GM12873 (cell line): ENCODE measurements at regions not wholly inside any gene's neighbourhood (a gene's known extent, or its start where the extent isn't known, plus 50 kb on each side); places are given as distances from the start of the nearest gene placed in this dataset.

Experiments used
- TF ChIP-seq, protein P1 (sequence below): IDR thresholded peaks from 2 replicates; pipeline ENCODE4 v1.5.1; 2012; ENCODE audit warnings: low read depth, mild to moderate bottlenecking, moderate library complexity, low read length, control low read depth; ENCODE audit not compliant: insufficient read depth; ENCODE audit errors: missing control alignments

- TF ChIP-seq, protein P1, sequence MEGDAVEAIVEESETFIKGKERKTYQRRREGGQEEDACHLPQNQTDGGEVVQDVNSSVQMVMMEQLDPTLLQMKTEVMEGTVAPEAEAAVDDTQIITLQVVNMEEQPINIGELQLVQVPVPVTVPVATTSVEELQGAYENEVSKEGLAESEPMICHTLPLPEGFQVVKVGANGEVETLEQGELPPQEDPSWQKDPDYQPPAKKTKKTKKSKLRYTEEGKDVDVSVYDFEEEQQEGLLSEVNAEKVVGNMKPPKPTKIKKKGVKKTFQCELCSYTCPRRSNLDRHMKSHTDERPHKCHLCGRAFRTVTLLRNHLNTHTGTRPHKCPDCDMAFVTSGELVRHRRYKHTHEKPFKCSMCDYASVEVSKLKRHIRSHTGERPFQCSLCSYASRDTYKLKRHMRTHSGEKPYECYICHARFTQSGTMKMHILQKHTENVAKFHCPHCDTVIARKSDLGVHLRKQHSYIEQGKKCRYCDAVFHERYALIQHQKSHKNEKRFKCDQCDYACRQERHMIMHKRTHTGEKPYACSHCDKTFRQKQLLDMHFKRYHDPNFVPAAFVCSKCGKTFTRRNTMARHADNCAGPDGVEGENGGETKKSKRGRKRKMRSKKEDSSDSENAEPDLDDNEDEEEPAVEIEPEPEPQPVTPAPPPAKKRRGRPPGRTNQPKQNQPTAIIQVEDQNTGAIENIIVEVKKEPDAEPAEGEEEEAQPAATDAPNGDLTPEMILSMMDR: no peak
These were observed 823.4 kb upstream of the CHORDC1 start for GRCh38 chr11:91046261-91046660.

- TF ChIP-seq, protein P1: no peak
These were observed 818.8 kb upstream of the CHORDC1 start for GRCh38 chr11:91041626-91042025.

DNA sequence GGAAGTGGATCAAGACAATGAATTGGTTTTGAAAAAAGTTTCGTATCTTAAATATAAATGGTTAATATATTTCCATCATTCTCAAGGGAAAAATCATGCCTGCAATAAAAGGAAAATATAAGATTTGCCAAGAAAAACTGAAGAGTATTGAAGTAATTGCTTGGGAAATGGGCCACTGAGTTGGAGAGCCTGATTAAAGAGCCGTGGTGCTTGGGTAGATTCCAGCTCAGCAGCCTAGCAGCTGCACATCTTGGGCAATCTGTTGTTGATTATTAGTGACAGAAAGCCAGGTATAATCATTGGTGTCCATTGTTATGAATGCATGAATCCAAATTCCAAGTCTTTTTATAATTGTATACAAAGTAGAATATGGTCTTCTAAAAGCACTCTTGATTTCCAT is 800.9 kb upstream of the CHORDC1 start:
- TF ChIP-seq, protein P1: no peak

DNA sequence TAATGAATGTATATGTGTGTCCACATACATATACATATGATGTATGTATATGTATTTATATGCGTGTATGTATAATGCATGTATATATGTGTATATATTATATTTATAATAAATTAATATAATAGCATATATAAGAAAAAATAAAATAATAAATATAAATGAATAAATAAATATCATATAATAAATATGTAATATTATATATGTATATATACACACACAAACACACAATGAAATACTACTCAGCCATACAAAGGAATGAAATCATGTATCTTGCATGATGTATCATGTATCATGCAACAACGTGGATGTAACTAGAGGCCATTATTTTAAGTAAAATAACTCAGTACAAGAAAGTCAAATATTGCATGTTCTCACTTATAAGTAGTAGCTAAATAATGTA is 788.7 kb upstream of the CHORDC1 start:
- TF ChIP-seq, protein P1: no peak

DNA sequence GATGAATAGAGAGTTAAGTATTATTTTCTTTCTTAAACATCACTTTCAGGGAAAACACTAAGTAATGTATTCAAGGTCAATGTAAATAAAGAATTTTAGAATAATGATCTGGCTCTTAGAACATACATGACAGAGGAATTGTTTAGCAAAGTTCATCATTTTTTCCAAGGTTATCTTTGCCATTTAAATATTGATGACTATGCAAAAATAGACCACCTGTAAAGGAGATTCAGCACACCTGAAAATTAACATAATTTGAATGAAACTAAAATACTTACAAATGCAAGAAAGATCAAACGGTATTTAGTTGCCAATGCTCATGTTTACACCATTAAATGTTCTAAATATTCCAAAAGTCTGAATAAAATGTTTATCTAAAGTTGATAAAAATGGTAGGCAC is 782.6 kb upstream of the CHORDC1 start:
- TF ChIP-seq, protein P1: no peak

DNA sequence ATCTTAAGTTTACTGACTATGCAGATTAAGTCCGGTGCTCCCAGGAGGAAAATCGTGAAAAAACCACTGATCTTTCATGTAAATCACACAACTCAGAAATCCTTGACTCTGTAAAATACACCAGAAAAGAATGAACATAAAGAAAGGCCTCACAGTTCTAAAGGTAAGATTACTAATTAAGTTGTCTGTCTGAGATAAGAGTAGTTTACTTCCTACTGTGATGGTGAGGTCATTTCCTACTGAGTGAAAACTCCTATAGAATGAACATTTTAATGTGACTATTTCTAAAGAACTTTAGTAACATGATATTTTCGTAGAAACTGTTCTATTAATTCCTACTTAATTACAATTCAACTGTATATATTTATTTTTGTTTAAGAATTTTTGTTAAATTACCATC is 774.4 kb upstream of the CHORDC1 start:
- TF ChIP-seq, protein P1: no peak

DNA sequence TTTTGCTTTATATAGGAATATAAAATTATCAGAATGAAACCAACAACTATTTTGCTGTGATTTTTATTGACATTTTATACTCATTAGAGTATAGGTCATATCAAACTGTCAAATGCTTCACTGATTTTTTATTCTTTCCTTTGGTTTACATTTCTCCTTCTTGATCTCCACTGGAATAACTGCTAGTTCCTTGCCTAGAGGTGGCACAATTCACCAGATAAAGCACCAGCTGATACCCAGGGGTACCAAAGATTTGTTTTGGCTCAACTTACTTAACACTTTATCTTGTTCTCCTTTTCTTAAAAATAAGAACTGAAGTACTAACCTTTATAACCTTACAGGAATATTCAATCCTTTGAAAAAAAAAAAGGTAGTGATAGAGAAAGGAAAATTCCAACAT is 725.1 kb upstream of the CHORDC1 start:
- TF ChIP-seq, protein P1: no peak

DNA sequence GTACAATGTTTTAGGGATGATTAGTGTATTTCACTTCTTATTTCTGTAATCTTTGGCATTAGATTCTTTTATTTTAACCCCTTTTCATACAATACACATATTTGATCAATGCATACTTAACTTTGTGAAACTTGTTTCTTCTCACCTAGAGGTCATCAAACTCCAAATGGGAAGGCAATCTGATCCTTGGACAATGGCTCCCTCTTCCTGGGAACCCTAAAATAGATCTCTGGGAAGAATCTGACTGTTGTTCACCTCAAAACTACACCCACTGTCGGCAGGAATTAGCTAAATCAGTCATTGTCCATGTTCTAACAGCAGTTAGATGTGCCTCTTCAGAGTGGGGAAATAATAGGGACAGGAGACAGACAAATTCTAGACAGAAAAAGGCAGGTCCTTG is 707.4 kb upstream of the CHORDC1 start:
- TF ChIP-seq, protein P1: no peak
